HEK293 (cell line): ENCODE measurements at regions not wholly inside any gene's neighbourhood (a gene's known extent, or its start where the extent isn't known, plus 50 kb on each side); places are given as distances from the start of the nearest gene placed in this dataset.

Source experiments
- GFI1B ChIP-seq: fragments of 450-650 bp; formaldehyde crosslinking; IDR thresholded peaks from 2 replicates; pipeline ENCODE4 v1.5.1; 2016; ENCODE audit warnings: missing biosample characterization, missing genetic modification characterization
- GLI4 ChIP-seq: fragments of 450-650 bp; formaldehyde crosslinking; IDR thresholded peaks from 2 replicates; pipeline ENCODE4 v1.5.1; 2016; ENCODE audit warnings: missing biosample characterization, missing genetic modification characterization
- REPIN1 ChIP-seq: fragments of 450-650 bp; formaldehyde crosslinking; IDR thresholded peaks from 2 replicates; pipeline ENCODE4 v1.5.1; 2017; ENCODE audit warnings: missing biosample characterization, missing genetic modification characterization, low read depth
- SCRT2 ChIP-seq: fragments of 450-650 bp; formaldehyde crosslinking; IDR thresholded peaks from 2 replicates; pipeline ENCODE4 v1.5.1; 2016; ENCODE audit warnings: missing biosample characterization, missing genetic modification characterization
- SETDB1 ChIP-seq: IDR thresholded peaks from one replicate; pipeline ENCODE4 v1.6.1; 2017; ENCODE audit warnings: mild to moderate bottlenecking, low read length, moderate library complexity, mixed read lengths; ENCODE audit not compliant: insufficient read length
- SP7 ChIP-seq: fragments of 450-650 bp; formaldehyde crosslinking; IDR thresholded peaks from 2 replicates; pipeline ENCODE4 v1.5.1; 2016; ENCODE audit warnings: missing biosample characterization, missing genetic modification characterization
- ZBTB1 ChIP-seq: fragments of 450-650 bp; formaldehyde crosslinking; IDR thresholded peaks from 2 replicates; pipeline ENCODE4 v1.5.1; 2016; ENCODE audit warnings: missing biosample characterization, missing genetic modification characterization
- ZBTB21 ChIP-seq: fragments of 450-650 bp; formaldehyde crosslinking; IDR thresholded peaks from 2 replicates; pipeline ENCODE4 v1.5.1; 2017; ENCODE audit warnings: missing biosample characterization, missing genetic modification characterization
- ZBTB7A ChIP-seq: fragments of 450-650 bp; formaldehyde crosslinking; IDR thresholded peaks from 2 replicates; pipeline ENCODE4 v1.5.1; 2016; ENCODE audit warnings: low read depth, missing biosample characterization, missing genetic modification characterization
- ZFHX2 ChIP-seq: fragments of 450-650 bp; formaldehyde crosslinking; conservative IDR thresholded peaks from 2 replicates; pipeline ENCODE4 v1.5.1; 2016; ENCODE audit warnings: missing biosample characterization, missing genetic modification characterization
- ZNF114 ChIP-seq: fragments of 450-650 bp; formaldehyde crosslinking; IDR thresholded peaks from 2 replicates; pipeline ENCODE4 v1.5.0; 2017; ENCODE audit warnings: missing biosample characterization, missing genetic modification characterization
- ZNF140 ChIP-seq: fragments of 450-650 bp; formaldehyde crosslinking; IDR thresholded peaks from 2 replicates; pipeline ENCODE4 v1.5.1; 2016; ENCODE audit warnings: missing biosample characterization, missing genetic modification characterization
- ZNF155 ChIP-seq: fragments of 450-650 bp; formaldehyde crosslinking; IDR thresholded peaks from 2 replicates; pipeline ENCODE4 v1.5.1; 2016; ENCODE audit warnings: missing biosample characterization, missing genetic modification characterization
- ZNF169 ChIP-seq: fragments of 450-650 bp; formaldehyde crosslinking; IDR thresholded peaks from 2 replicates; pipeline ENCODE4 v1.5.1; 2016; ENCODE audit warnings: missing biosample characterization, missing genetic modification characterization
- ZNF19 ChIP-seq: fragments of 450-650 bp; formaldehyde crosslinking; IDR thresholded peaks from 2 replicates; pipeline ENCODE4; 2016; ENCODE audit warnings: missing biosample characterization, missing genetic modification characterization, low read depth
- ZNF221 ChIP-seq: fragments of 450-650 bp; formaldehyde crosslinking; IDR thresholded peaks from 2 replicates; pipeline ENCODE4 v1.5.1; 2017; ENCODE audit warnings: missing biosample characterization, missing genetic modification characterization, borderline replicate concordance
- ZNF274 ChIP-seq, 2 experiments: fragments of 200-500 bp in 1 of 2; fragments of 450-650 bp in 1 of 2; sonication (Bioruptor generic) in 1 of 2; formaldehyde crosslinking in 1 of 2; IDR thresholded peaks; 2 replicates each; pipeline versions ENCODE4 v1.5.1 to v1.6.1; 2014 to 2016; ENCODE audit warnings: borderline replicate concordance in 1 of 2, inconsistent platforms in 1 of 2, low read length in 1 of 2, missing biosample characterization in 1 of 2, missing genetic modification characterization in 1 of 2
- ZNF280D ChIP-seq: fragments of 450-650 bp; formaldehyde crosslinking; IDR thresholded peaks from 2 replicates; pipeline ENCODE4 v1.5.1; 2016; ENCODE audit warnings: missing biosample characterization, missing genetic modification characterization
- ZNF292 ChIP-seq: fragments of 450-650 bp; formaldehyde crosslinking; IDR thresholded peaks from 2 replicates; pipeline ENCODE4 v1.5.1; 2016; ENCODE audit warnings: low read depth, missing biosample characterization, missing genetic modification characterization, borderline replicate concordance
- ZNF354C ChIP-seq: fragments of 450-650 bp; formaldehyde crosslinking; IDR thresholded peaks from 2 replicates; pipeline ENCODE4 v1.5.1; 2016; ENCODE audit warnings: missing biosample characterization, missing genetic modification characterization, low read depth, borderline replicate concordance
- ZNF391 ChIP-seq: fragments of 450-650 bp; formaldehyde crosslinking; IDR thresholded peaks from 2 replicates; pipeline ENCODE4 v1.5.1; 2016; ENCODE audit warnings: low read depth, missing biosample characterization, missing genetic modification characterization, borderline replicate concordance
- ZNF394 ChIP-seq: fragments of 450-650 bp; formaldehyde crosslinking; IDR thresholded peaks from 2 replicates; pipeline ENCODE4 v1.5.1; 2016; ENCODE audit warnings: missing biosample characterization, missing genetic modification characterization, mild to moderate bottlenecking, moderate library complexity, borderline replicate concordance
- ZNF513 ChIP-seq: fragments of 450-650 bp; IDR thresholded peaks from 2 replicates; pipeline ENCODE4 v1.5.1; 2018; ENCODE audit warnings: missing biosample characterization, missing genetic modification characterization
- ZNF555 ChIP-seq: fragments of 450-650 bp; formaldehyde crosslinking; conservative IDR thresholded peaks from 2 replicates; pipeline ENCODE4 v1.5.1; 2017; ENCODE audit warnings: missing biosample characterization, mild to moderate bottlenecking, missing genetic modification characterization, inconsistent platforms
- ZNF600 ChIP-seq: fragments of 450-650 bp; formaldehyde crosslinking; IDR thresholded peaks from 2 replicates; pipeline ENCODE4 v1.5.1; 2016; ENCODE audit warnings: missing biosample characterization, missing genetic modification characterization
- ZNF623 ChIP-seq: fragments of 450-650 bp; formaldehyde crosslinking; IDR thresholded peaks from 2 replicates; pipeline ENCODE4 v1.5.1; 2016; ENCODE audit warnings: missing biosample characterization, missing genetic modification characterization
- ZNF664 ChIP-seq: fragments of 450-650 bp; formaldehyde crosslinking; IDR thresholded peaks from 2 replicates; pipeline ENCODE4 v1.5.1; 2016; ENCODE audit warnings: missing biosample characterization, missing genetic modification characterization
- TF ChIP-seq, protein P1 (sequence below): fragments of 450-650 bp; formaldehyde crosslinking; IDR thresholded peaks from 2 replicates; pipeline ENCODE4 v1.5.1; 2016; ENCODE audit warnings: missing biosample characterization, missing genetic modification characterization, low read depth
- TF ChIP-seq, protein P2 (sequence below): fragments of 450-650 bp; formaldehyde crosslinking; IDR thresholded peaks from 2 replicates; pipeline ENCODE4 v1.5.1; 2016; ENCODE audit warnings: missing biosample characterization, missing genetic modification characterization, borderline replicate concordance
- TF ChIP-seq, protein P3 (sequence below): fragments of 450-650 bp; formaldehyde crosslinking; optimal IDR thresholded peaks from 2 replicates; pipeline ENCODE3; 2016; ENCODE audit warnings: missing biosample characterization, mild to moderate bottlenecking, missing genetic modification characterization

DNA sequence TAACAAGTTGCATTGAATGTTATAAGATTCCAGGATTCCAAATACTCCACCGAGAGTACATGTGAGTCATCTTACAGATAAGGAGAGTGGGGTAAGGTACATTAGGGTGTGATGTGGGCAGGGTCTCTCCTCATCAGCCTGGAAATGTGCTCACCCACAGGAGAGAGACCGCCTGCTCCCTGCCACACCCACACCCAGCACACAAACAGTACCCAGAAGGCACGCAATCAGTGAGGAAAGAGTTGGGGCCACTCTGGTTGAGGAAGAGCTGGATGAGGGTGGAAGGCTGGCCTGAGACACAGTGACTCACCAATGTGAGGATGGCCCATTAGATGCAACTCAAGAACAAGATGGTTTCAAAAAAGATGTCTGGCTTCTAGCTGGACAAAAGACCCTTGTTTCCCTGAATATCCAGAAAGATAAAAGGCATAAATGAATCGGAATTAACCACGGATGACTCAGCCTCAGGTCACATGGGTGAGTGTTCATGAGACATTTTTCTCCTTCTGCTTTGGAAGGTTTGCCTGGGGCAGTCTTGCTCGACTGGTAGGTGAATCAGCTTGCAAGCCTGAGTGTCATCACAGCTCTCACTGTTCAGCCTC lies 51.1 kb upstream of the LHFPL2 start (continued):
- TF ChIP-seq ZNF513 (tag by site-specific recombination) (peak; percentile 47; the same call in 1 of the 2 replicates), SETDB1 (no peak), SCRT2 (tag by site-specific recombination) (peak; percentile 83), REPIN1 (tag by site-specific recombination) (no peak), ZNF274 (IDR thresholded peaks at IDR 0.05; ENCODE audit: low read length) (no peak), ZNF274 (tag by site-specific recombination; IDR thresholded peaks at IDR 0.05; ENCODE audit: borderline replicate concordance) (no peak), ZBTB21 (tag by site-specific recombination) (peak; percentile 78), ZNF292 (tag by site-specific recombination) (no peak), GFI1B (tag by site-specific recombination) (no peak), ZNF19 (tag by site-specific recombination) (no peak), ZBTB7A (tag by site-specific recombination) (no peak), ZNF140 (tag by site-specific recombination) (no peak), ZNF394 (tag by site-specific recombination) (peak; percentile 56; the same call in 1 of the 2 replicates), ZNF354C (tag by site-specific recombination) (no peak), ZFHX2 (tag by site-specific recombination) (peak; percentile 99), SP7 (peak; percentile 84), ZNF391 (tag by site-specific recombination) (no peak), ZBTB1 (no peak), ZNF221 (tag by site-specific recombination) (no peak), ZNF114 (no peak), GLI4 (no peak), ZNF623 (no peak; the same call in 1 of the 2 replicates), ZNF280D (tag by site-specific recombination) (0 out of 2 replicates have a peak, but pooled peaks have one; percentile 25), ZNF155 (tag by site-specific recombination) (no peak), ZNF664 (tag by site-specific recombination) (no peak), ZNF600 (tag by site-specific recombination) (peak; percentile 71), ZNF169 (tag by site-specific recombination) (no peak), ZNF555 (tag by site-specific recombination) (no peak)
- TF ChIP-seq, protein P1, sequence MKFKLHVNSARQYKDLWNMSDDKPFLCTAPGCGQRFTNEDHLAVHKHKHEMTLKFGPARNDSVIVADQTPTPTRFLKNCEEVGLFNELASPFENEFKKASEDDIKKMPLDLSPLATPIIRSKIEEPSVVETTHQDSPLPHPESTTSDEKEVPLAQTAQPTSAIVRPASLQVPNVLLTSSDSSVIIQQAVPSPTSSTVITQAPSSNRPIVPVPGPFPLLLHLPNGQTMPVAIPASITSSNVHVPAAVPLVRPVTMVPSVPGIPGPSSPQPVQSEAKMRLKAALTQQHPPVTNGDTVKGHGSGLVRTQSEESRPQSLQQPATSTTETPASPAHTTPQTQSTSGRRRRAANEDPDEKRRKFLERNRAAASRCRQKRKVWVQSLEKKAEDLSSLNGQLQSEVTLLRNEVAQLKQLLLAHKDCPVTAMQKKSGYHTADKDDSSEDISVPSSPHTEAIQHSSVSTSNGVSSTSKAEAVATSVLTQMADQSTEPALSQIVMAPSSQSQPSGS, result no peak
- TF ChIP-seq, protein P2, sequence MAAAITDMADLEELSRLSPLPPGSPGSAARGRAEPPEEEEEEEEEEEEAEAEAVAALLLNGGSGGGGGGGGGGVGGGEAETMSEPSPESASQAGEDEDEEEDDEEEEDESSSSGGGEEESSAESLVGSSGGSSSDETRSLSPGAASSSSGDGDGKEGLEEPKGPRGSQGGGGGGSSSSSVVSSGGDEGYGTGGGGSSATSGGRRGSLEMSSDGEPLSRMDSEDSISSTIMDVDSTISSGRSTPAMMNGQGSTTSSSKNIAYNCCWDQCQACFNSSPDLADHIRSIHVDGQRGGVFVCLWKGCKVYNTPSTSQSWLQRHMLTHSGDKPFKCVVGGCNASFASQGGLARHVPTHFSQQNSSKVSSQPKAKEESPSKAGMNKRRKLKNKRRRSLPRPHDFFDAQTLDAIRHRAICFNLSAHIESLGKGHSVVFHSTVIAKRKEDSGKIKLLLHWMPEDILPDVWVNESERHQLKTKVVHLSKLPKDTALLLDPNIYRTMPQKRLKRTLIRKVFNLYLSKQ (tag by site-specific recombination), result no peak
- TF ChIP-seq, protein P3, sequence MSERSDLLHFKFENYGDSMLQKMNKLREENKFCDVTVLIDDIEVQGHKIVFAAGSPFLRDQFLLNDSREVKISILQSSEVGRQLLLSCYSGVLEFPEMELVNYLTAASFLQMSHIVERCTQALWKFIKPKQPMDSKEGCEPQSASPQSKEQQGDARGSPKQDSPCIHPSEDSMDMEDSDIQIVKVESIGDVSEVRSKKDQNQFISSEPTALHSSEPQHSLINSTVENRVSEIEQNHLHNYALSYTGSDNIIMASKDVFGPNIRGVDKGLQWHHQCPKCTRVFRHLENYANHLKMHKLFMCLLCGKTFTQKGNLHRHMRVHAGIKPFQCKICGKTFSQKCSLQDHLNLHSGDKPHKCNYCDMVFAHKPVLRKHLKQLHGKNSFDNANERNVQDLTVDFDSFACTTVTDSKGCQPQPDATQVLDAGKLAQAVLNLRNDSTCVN (tag by site-specific recombination), result no peak
